ENCODE measurements at regions not wholly inside any gene's neighbourhood (a gene's known extent, or its start where the extent isn't known, plus 50 kb on each side); places are given as distances from the start of the nearest gene placed in this dataset.

GRCh38 chr9:109856785-109857184 lies 76.8 kb downstream of the PALM2AKAP2 start:
- TF ChIP-seq ZFX (IDR thresholded peaks at IDR 0.05) (no peak), CTCF (conservative IDR thresholded peaks at IDR 0.05) (no peak)
- no peak overlapping the region for H3K27ac ChIP-seq

- no peak for TF ChIP-seq CTCF (conservative IDR thresholded peaks at IDR 0.05)
- TF ChIP-seq ZFX (IDR thresholded peaks at IDR 0.05): no peak
Observed at GRCh38 chr9:109857336-109857735, 77.3 kb downstream of the PALM2AKAP2 start.

GRCh38 chr9:109859447-109859846 lies 79.4 kb downstream of the PALM2AKAP2 start:
- no peak overlapping the region for H3K27ac ChIP-seq
- TF ChIP-seq ZFX (IDR thresholded peaks at IDR 0.05) (no peak), CTCF (conservative IDR thresholded peaks at IDR 0.05) (peak; percentile 54)

More at GRCh38 chr9:109857336-109857735, 77.3 kb downstream of the PALM2AKAP2 start:
- no peak overlapping the region for H3K27ac ChIP-seq

- TF ChIP-seq CTCF (conservative IDR thresholded peaks at IDR 0.05): no peak
- TF ChIP-seq ZFX (IDR thresholded peaks at IDR 0.05): no peak
- no peak overlapping the region for H3K27ac ChIP-seq
Observed at GRCh38 chr9:109860521-109860920, 80.5 kb downstream of the PALM2AKAP2 start.

GRCh38 chr9:109861499-109861898 lies 81.5 kb downstream of the PALM2AKAP2 start:
- H3K27ac ChIP-seq: no peak overlapping the region

GRCh38 chr9:109861918-109862317 lies 81.9 kb downstream of the PALM2AKAP2 start:
- H3K27ac ChIP-seq: no peak overlapping the region
- TF ChIP-seq ZFX (IDR thresholded peaks at IDR 0.05) (no peak), CTCF (conservative IDR thresholded peaks at IDR 0.05) (no peak)

More at GRCh38 chr9:109861499-109861898, 81.5 kb downstream of the PALM2AKAP2 start:
- TF ChIP-seq ZFX (IDR thresholded peaks at IDR 0.05) (no peak), CTCF (conservative IDR thresholded peaks at IDR 0.05) (no peak)

- TF ChIP-seq CTCF (conservative IDR thresholded peaks at IDR 0.05) (no peak), ZFX (IDR thresholded peaks at IDR 0.05) (no peak)
- H3K27ac ChIP-seq: no peak overlapping the region
Observed at GRCh38 chr9:109862452-109862851, 82.5 kb downstream of the PALM2AKAP2 start.
